ENCODE measurements at regions not wholly inside any gene's neighbourhood (a gene's known extent, or its start where the extent isn't known, plus 50 kb on each side); places are given as distances from the start of the nearest gene placed in this dataset.

GRCh38 chr15:75790631-75791336 lies 52.5 kb upstream of the UBE2Q2 start (continued):
- TF ChIP-seq HMGXB4 (CRISPR knock-in tag; IDR thresholded peaks at IDR 0.05; ENCODE audit: borderline replicate concordance) (no peak), ZSCAN20 (CRISPR knock-in tag; IDR thresholded peaks at IDR 0.05) (no peak), RNF2 (IDR thresholded peaks at IDR 0.05; ENCODE audit: borderline replicate concordance, low read depth) (no peak), EP300 (IDR thresholded peaks at IDR 0.05) (no peak)

GRCh38 chr15:75786575-75786947 lies 56.7 kb upstream of the UBE2Q2 start:
- WGBS (ENCODE audit: missing lambda C conversion rate) = 74% methylated on average over 9 of the region's 15 CpGs
- Histone ChIP-seq H3K4me3 (no peak overlapping the region), H3K27ac (no peak overlapping the region), H3K4me1 (no peaks in the 10 kb centered on the region), H3K9me3 (no peaks in the 10 kb centered on the region), H3K4me2 (no peak overlapping the region)
- POLR2A ChIA-PET = no interaction called here
- CTCF ChIA-PET = interaction anchor here (0.7 to 2.3 kb wide), 6 partner anchors 9 to 100 kb away, joined by 3 to 6 read pairs (median 4); no protein-coding TSS in a partner anchor
- no peak for TF ChIP-seq JUN (IDR thresholded peaks at IDR 0.05)
- no peak for TF ChIP-seq BHLHE40 (IDR thresholded peaks at IDR 0.05; ENCODE audit: low read depth, low read length)
- TF ChIP-seq EHMT2 (IDR thresholded peaks at IDR 0.05; ENCODE audit: low read depth) = no peak
- no peak for TF ChIP-seq FOSB (CRISPR knock-in tag; IDR thresholded peaks at IDR 0.05)
- no peak for TF ChIP-seq HOXB5 (CRISPR knock-in tag; IDR thresholded peaks at IDR 0.05)
- TF ChIP-seq SMC3 (IDR thresholded peaks at IDR 0.05) = no peak
- TF ChIP-seq ZNF302 (CRISPR knock-in tag; IDR thresholded peaks at IDR 0.05) = no peak
- no peak for TF ChIP-seq REST (IDR thresholded peaks at IDR 0.05)
- no peak for TF ChIP-seq RNF2 (IDR thresholded peaks at IDR 0.05; ENCODE audit: borderline replicate concordance, low read depth)
- no peak for TF ChIP-seq RAD21 (conservative IDR thresholded peaks at IDR 0.05 in 1 of 2, IDR thresholded peaks at IDR 0.05 in 1 of 2)
- TF ChIP-seq SREBF2 (IDR thresholded peaks at IDR 0.05) = no peak
- no peak for TF ChIP-seq MAFK (IDR thresholded peaks at IDR 0.05; ENCODE audit: partially characterized antibody)
- TF ChIP-seq POLR2A (IDR thresholded peaks at IDR 0.05; ENCODE audit: low read length) = no peak
- TF ChIP-seq HMGXB4 (CRISPR knock-in tag; IDR thresholded peaks at IDR 0.05; ENCODE audit: borderline replicate concordance) = no peak
- TF ChIP-seq CBX2 (IDR thresholded peaks at IDR 0.05; ENCODE audit: borderline replicate concordance, low read depth) = no peak
- TF ChIP-seq RCOR1 (IDR thresholded peaks at IDR 0.05; ENCODE audit: low read depth, low read length) = no peak
- no peak for TF ChIP-seq RARB (CRISPR knock-in tag; IDR thresholded peaks at IDR 0.05)
- no peak for TF ChIP-seq ZC3H11A (IDR thresholded peaks at IDR 0.05)
- FAIRE-seq (no peak), DNase-seq (ENCODE audit: low read depth in 1 of 2, low spot score in 1 of 2) (no peak), ATAC-seq (no peak)
